Endodermal cell (in vitro differentiated cells): ENCODE measurements at regions not wholly inside any gene's neighbourhood (a gene's known extent, or its start where the extent isn't known, plus 50 kb on each side); places are given as distances from the start of the nearest gene placed in this dataset.

Source experiments
- DNase-seq: peaks from one replicate; pipeline ENCODE4 v3.0.0-alpha.2; 2017
- H3K27ac ChIP-seq: 2 replicates; pipeline ENCODE4 v1.5.1; 2013; ENCODE audit warnings: mild to moderate bottlenecking, low read depth, low read length, moderate library complexity
- H3K27me3 ChIP-seq: 2 replicates; pipeline ENCODE4 v1.6.1; 2013; ENCODE audit warnings: mild to moderate bottlenecking, low read length, moderate library complexity; ENCODE audit not compliant: insufficient read depth, control insufficient read depth, poor library complexity, severe bottlenecking
- H3K36me3 ChIP-seq: 2 replicates; pipeline ENCODE4 v1.7.0; 2013; ENCODE audit warnings: mild to moderate bottlenecking, low read length, moderate library complexity; ENCODE audit not compliant: control insufficient read depth, insufficient read depth
- H3K4me1 ChIP-seq: one replicate; pipeline ENCODE4 v1.7.0; 2013; ENCODE audit warnings: low read length; ENCODE audit not compliant: control insufficient read depth, insufficient read depth
- H3K4me3 ChIP-seq: 2 replicates; pipeline ENCODE4 v1.5.1; 2013; ENCODE audit warnings: mild to moderate bottlenecking, low read length, moderate library complexity
- H3K9ac ChIP-seq: 2 replicates; pipeline ENCODE4 v1.6.1; 2013; ENCODE audit warnings: mild to moderate bottlenecking, low read length, moderate library complexity; ENCODE audit not compliant: poor library complexity, severe bottlenecking; ENCODE audit errors: extremely low read depth
- H3K9me3 ChIP-seq: 2 replicates; pipeline ENCODE4 v1.6.1; 2013; ENCODE audit warnings: mild to moderate bottlenecking, low read length, moderate library complexity; ENCODE audit not compliant: control insufficient read depth
- H3K27ac Mint-ChIP-seq: 2 replicates; pipeline ENCODE4 v1.8.0; 2020; ENCODE audit warnings: mixed read lengths
- H3K27me3 Mint-ChIP-seq: 2 replicates; pipeline ENCODE4 v1.8.0; 2021; ENCODE audit warnings: mild to moderate bottlenecking, mixed read lengths; ENCODE audit not compliant: insufficient read depth
- H3K36me3 Mint-ChIP-seq: 2 replicates; pipeline ENCODE4 v1.8.0; 2020; ENCODE audit warnings: low read depth, mixed read lengths
- H3K4me1 Mint-ChIP-seq: 2 replicates; pipeline ENCODE4 v1.8.0; 2020; ENCODE audit warnings: mixed read lengths
- H3K4me3 Mint-ChIP-seq: 2 replicates; pipeline ENCODE4 v1.8.0; 2020; ENCODE audit warnings: mild to moderate bottlenecking, moderate library complexity, mixed read lengths
- H3K9me3 Mint-ChIP-seq: 2 replicates; pipeline ENCODE4 v1.8.0; 2020; ENCODE audit warnings: mild to moderate bottlenecking, mixed read lengths
- WGBS, 2 experiments: methylation state at CpG; one replicate each; pipeline versions ENCODE4 v1.1.5 to v1.1.7; 2013; ENCODE audit warnings: missing lambda C conversion rate in 2 of 2, mixed read lengths in 1 of 2; ENCODE audit not compliant: insufficient coverage in 1 of 2, insufficient read length in 1 of 2; 5-methylcytosine and 5-hydroxymethylcytosine counted together
- TF ChIP-seq, protein P1 (sequence below): fragments of 200-600 bp; sonication (generic); conservative IDR thresholded peaks from 2 replicates; pipeline ENCODE4 v1.5.0; 2021; ENCODE audit warnings: antibody characterized with exemption, mild to moderate bottlenecking

DNA sequence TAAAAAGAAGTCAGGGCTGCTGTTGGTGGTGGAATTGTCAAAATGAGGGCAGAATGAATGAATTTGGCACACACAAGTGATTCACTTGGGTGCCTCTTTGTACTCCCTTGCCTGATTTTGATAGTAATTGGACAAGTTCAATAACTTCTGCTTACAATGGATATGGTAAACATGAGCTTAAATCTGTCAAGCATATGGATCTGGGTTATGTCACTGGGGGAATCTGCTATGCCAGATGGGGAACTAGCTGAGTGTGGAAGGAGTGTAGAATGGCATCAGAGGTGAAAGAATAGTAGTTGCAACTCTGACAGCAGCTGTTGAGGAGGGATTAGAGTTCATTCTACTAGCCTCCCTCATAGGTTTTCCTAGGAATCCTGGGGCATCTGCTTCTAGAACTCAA is 724.2 kb upstream of the CDH8 start:
- TF ChIP-seq, protein P1, sequence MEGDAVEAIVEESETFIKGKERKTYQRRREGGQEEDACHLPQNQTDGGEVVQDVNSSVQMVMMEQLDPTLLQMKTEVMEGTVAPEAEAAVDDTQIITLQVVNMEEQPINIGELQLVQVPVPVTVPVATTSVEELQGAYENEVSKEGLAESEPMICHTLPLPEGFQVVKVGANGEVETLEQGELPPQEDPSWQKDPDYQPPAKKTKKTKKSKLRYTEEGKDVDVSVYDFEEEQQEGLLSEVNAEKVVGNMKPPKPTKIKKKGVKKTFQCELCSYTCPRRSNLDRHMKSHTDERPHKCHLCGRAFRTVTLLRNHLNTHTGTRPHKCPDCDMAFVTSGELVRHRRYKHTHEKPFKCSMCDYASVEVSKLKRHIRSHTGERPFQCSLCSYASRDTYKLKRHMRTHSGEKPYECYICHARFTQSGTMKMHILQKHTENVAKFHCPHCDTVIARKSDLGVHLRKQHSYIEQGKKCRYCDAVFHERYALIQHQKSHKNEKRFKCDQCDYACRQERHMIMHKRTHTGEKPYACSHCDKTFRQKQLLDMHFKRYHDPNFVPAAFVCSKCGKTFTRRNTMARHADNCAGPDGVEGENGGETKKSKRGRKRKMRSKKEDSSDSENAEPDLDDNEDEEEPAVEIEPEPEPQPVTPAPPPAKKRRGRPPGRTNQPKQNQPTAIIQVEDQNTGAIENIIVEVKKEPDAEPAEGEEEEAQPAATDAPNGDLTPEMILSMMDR = no peak
- Histone ChIP-seq H3K9me3 (no peaks in the 10 kb centered on the region), H3K9ac (no peak overlapping the region), H3K27ac (no peak overlapping the region), H3K27me3 (no peaks in the 10 kb centered on the region), H3K4me3 (no peak overlapping the region), H3K4me1 (no peaks in the 10 kb centered on the region), H3K36me3 (no peaks in the 10 kb centered on the region)
- Mint-ChIP-seq H3K27me3 (no peaks in the 10 kb centered on the region), H3K27ac (no peak overlapping the region), H3K36me3 (no peaks in the 10 kb centered on the region), H3K4me1 (peaks cover 1% of the 10 kb centered on the region), H3K9me3 (no peaks in the 10 kb centered on the region), H3K4me3 (no peak overlapping the region)
- no peak for DNase-seq

DNA sequence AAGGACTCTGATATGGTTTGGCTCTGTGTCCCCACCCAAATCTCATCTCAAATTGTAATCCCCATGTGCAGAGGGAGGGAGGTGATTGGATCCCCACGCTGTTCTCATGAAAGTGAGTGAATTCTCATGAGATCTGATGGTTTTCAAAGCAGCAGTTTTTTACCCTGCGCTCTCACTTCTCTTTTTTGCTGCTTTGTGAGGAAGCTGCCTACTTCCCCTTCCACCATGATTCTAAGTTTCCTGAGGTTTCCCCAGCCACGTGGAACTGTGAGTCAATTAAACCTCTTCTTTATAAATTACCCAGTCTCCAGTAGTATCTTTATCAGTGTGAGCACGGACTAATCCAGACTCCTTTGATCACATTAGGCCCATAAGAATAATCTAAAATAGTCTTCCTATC is 719.7 kb upstream of the CDH8 start:
- Histone ChIP-seq H3K27me3 (no peaks in the 10 kb centered on the region), H3K9me3 (no peaks in the 10 kb centered on the region), H3K4me1 (no peaks in the 10 kb centered on the region), H3K27ac (no peak overlapping the region), H3K4me3 (no peak overlapping the region), H3K36me3 (no peaks in the 10 kb centered on the region), H3K9ac (no peak overlapping the region)
- DNase-seq = no peak
- WGBS, 2 experiments = 83 to 87% methylated on average over 3 to 4 of the region's 4 CpGs
- H3K27ac Mint-ChIP-seq = no peak overlapping the region
- no peaks in the 10 kb centered on the region for H3K27me3 Mint-ChIP-seq
- no peak overlapping the region for H3K4me3 Mint-ChIP-seq
- H3K36me3 Mint-ChIP-seq = no peaks in the 10 kb centered on the region
- H3K4me1 Mint-ChIP-seq = peaks cover 1% of the 10 kb centered on the region
- no peaks in the 10 kb centered on the region for H3K9me3 Mint-ChIP-seq
- TF ChIP-seq, protein P1 = no peak

DNA sequence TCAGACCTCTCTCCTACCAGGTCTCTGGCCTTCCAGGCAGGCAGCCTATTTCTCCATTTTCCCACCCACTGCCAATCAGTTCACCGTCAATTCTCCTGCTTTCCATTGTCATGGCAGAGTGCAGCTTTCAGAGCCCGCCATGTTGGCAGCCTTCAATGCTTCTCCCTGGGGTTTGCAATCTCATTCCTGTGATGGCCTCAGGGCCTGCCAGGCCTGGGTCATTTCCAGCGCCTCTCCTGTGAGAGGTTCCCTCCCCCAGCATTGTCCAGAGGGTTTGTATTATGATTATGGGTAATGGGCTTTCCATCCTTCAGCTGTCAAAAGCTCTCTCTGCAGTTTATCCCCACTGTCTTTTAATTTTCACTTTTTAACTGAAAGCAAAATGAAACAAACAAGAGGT is 716.6 kb upstream of the CDH8 start:
- Histone ChIP-seq H3K36me3 (no peaks in the 10 kb centered on the region), H3K9me3 (no peaks in the 10 kb centered on the region), H3K27me3 (no peaks in the 10 kb centered on the region), H3K27ac (peak overlapping the region; percentile 41), H3K9ac (no peak overlapping the region), H3K4me1 (no peaks in the 10 kb centered on the region), H3K4me3 (no peak overlapping the region)
- peaks cover 1% of the 10 kb centered on the region for H3K4me1 Mint-ChIP-seq
- no peak overlapping the region for H3K27ac Mint-ChIP-seq
- no peak for DNase-seq
- no peaks in the 10 kb centered on the region for H3K36me3 Mint-ChIP-seq
- no peaks in the 10 kb centered on the region for H3K9me3 Mint-ChIP-seq
- TF ChIP-seq, protein P1 = no peak
- 93% methylated on average over 3 of the region's 3 CpGs; no CpG with 5 or more reads in 1 of the 2 experiments for WGBS, 2 experiments
- no peak overlapping the region for H3K4me3 Mint-ChIP-seq
- no peaks in the 10 kb centered on the region for H3K27me3 Mint-ChIP-seq
